ENCODE measurements at regions not wholly inside any gene's neighbourhood (a gene's known extent, or its start where the extent isn't known, plus 50 kb on each side); places are given as distances from the start of the nearest gene placed in this dataset.

- Mint-ChIP-seq H3K4me3 (peak overlapping the region; percentile 65 to 75), H3K27ac (peak overlapping the region; percentile 86 to 96 (median 92)), H3K9me3 (peaks cover 0 to 6% (median 2%) of the 10 kb centered on the region in 7 donors), H3K36me3 (no peaks in the 10 kb centered on the region), H3K4me1 (peaks cover 38% of the 10 kb centered on the region), H3K27me3 (ENCODE audit: low read depth in 3 of 3) (peaks cover 0 to 2% (median under 1%) of the 10 kb centered on the region in 3 donors)
- peak overlapping the region; percentile 76 for H3K4me2 ChIP-seq (replicated peaks; ENCODE audit: extremely low read depth, low read length, poor library complexity, severe bottlenecking)
- H3K9me3 ChIP-seq (replicated peaks in 1 of 2; ENCODE audit: control insufficient read depth in 1 of 2, insufficient read depth in 1 of 2, low read length in 2 of 2), result no peaks in the 10 kb centered on the region
- H3K79me2 ChIP-seq (ENCODE audit: insufficient read depth, low read length), result no peaks in the 10 kb centered on the region
- peak overlapping the region; percentile 65 to 94 for H3K27ac ChIP-seq (ENCODE audit: low read depth in 1 of 2, low read length in 2 of 2)
- H3K27me3 ChIP-seq (ENCODE audit: control insufficient read depth in 2 of 2, insufficient read depth in 2 of 2, low read length in 2 of 2), result no peaks in the 10 kb centered on the region
- H3K4me3 ChIP-seq (replicated peaks in 1 of 3; ENCODE audit: low read depth in 2 of 3, low read length in 3 of 3), result peak overlapping the region; percentile 16 to 70 (median 68)
- 0% methylated on average over 1 of the region's 11 CpGs for WGBS (ENCODE audit: insufficient coverage)
- no peaks in the 10 kb centered on the region for H3K36me3 ChIP-seq (replicated peaks in 1 of 2; ENCODE audit: control insufficient read depth in 1 of 2, insufficient read depth in 2 of 2, low read length in 2 of 2)
- peak overlapping the region; percentile 71 for H2AFZ ChIP-seq (ENCODE audit: insufficient read depth, low read depth, low read length, poor library complexity, severe bottlenecking)
- peaks cover 33 to 35% of the 10 kb centered on the region in 2 donors for H3K4me1 ChIP-seq (ENCODE audit: control insufficient read depth in 1 of 2, insufficient read depth in 2 of 2, low read length in 2 of 2)
- intact Hi-C loops (cut with micrococcal nuclease), result no loop called here
- no peaks in the 10 kb centered on the region for H4K20me1 ChIP-seq (ENCODE audit: insufficient read depth, low read length)
- no peak for TF ChIP-seq CTCF (IDR thresholded peaks at IDR 0.05)
- DNase-seq, result peak; percentile 60 to 84 (median 63)
- peak overlapping the region; percentile 41 for H3K9ac ChIP-seq (ENCODE audit: insufficient read depth, low read length, poor library complexity, severe bottlenecking)
Measured at GRCh38 chr6:8831366-8832152, 396.2 kb upstream of the SLC35B3 start.

- intact Hi-C loops (cut with micrococcal nuclease), result no loop called here
- WGBS (ENCODE audit: insufficient coverage), result no CpG with 5 or more reads among the region's 1 CpG
- Mint-ChIP-seq H3K9me3 (peaks cover 0 to 8% (median 2%) of the 10 kb centered on the region in 7 donors), H3K4me1 (peaks cover 38% of the 10 kb centered on the region), H3K36me3 (no peaks in the 10 kb centered on the region), H3K27me3 (ENCODE audit: low read depth in 3 of 3) (peaks cover 0 to 2% (median 0%) of the 10 kb centered on the region in 3 donors), H3K4me3 (no peak overlapping the region), H3K27ac (peak overlapping the region in 2 of 7 donors; percentile 54 to 61)
- no peak overlapping the region for H3K4me3 ChIP-seq (replicated peaks in 1 of 3; ENCODE audit: low read depth in 2 of 3, low read length in 3 of 3)
- H4K20me1 ChIP-seq (ENCODE audit: insufficient read depth, low read length), result no peaks in the 10 kb centered on the region
- H3K4me1 ChIP-seq (ENCODE audit: control insufficient read depth in 1 of 2, insufficient read depth in 2 of 2, low read length in 2 of 2), result peaks cover 33 to 35% of the 10 kb centered on the region in 2 donors
- no peak overlapping the region for H2AFZ ChIP-seq (ENCODE audit: insufficient read depth, low read depth, low read length, poor library complexity, severe bottlenecking)
- no peak for TF ChIP-seq CTCF (IDR thresholded peaks at IDR 0.05)
- peak overlapping the region in 1 of 2 donors; percentile 94 for H3K27ac ChIP-seq (ENCODE audit: low read depth in 1 of 2, low read length in 2 of 2)
- H3K27me3 ChIP-seq (ENCODE audit: control insufficient read depth in 2 of 2, insufficient read depth in 2 of 2, low read length in 2 of 2), result no peaks in the 10 kb centered on the region
- DNase-seq, result no peak
- peak overlapping the region; percentile 41 for H3K9ac ChIP-seq (ENCODE audit: insufficient read depth, low read length, poor library complexity, severe bottlenecking)
- no peaks in the 10 kb centered on the region for H3K79me2 ChIP-seq (ENCODE audit: insufficient read depth, low read length)
- H3K36me3 ChIP-seq (replicated peaks in 1 of 2; ENCODE audit: control insufficient read depth in 1 of 2, insufficient read depth in 2 of 2, low read length in 2 of 2), result no peaks in the 10 kb centered on the region
- H3K4me2 ChIP-seq (replicated peaks; ENCODE audit: extremely low read depth, low read length, poor library complexity, severe bottlenecking), result peak overlapping the region; percentile 76
- no peaks in the 10 kb centered on the region for H3K9me3 ChIP-seq (replicated peaks in 1 of 2; ENCODE audit: control insufficient read depth in 1 of 2, insufficient read depth in 1 of 2, low read length in 2 of 2)
Measured at GRCh38 chr6:8830794-8831193, 395.4 kb upstream of the SLC35B3 start.
